CD4-positive, alpha-beta T cell (primary cell): ENCODE measurements at regions not wholly inside any gene's neighbourhood (a gene's known extent, or its start where the extent isn't known, plus 50 kb on each side); places are given as distances from the start of the nearest gene placed in this dataset.

Experiments
- ATAC-seq: fragments of 200-7000 bp; cut with Tn5 transposase; one replicate; pipeline ENCODE4 v1.10.0; 2022; ENCODE audit warnings: mild to moderate bottlenecking; ENCODE audit not compliant: poor library complexity
- CTCF ChIA-PET: fragments of 350-600 bp; sonication (Branson Sonifier 250); formaldehyde crosslinking; loops from one replicate; lab custom pipeline; 2021; ENCODE audit warnings: antibody characterized with exemption, inconsistent platforms; lab: Charles Lee
- POLR2A ChIA-PET: fragments of 350-600 bp; sonication (Branson Sonifier 250); formaldehyde crosslinking; loops from one replicate; lab custom pipeline; 2021; ENCODE audit warnings: antibody characterized with exemption, inconsistent platforms; lab: Charles Lee
- DNase-seq, 14 experiments: peaks; one replicate each; pipeline ENCODE4 v3.0.0-alpha.2; 2013 to 2020; ENCODE audit warnings: mixed read lengths in 2 of 14
- H3K27ac ChIP-seq, 2 donors: one replicate each; pipeline versions ENCODE4 v1.5.1 to v1.7.0; 2013; ENCODE audit warnings: low read length in 2 of 2, low read depth in 1 of 2, mild to moderate bottlenecking in 1 of 2
- H3K27me3 ChIP-seq, 2 experiments: 1 replicate in 1 of 2; 2 replicates in 1 of 2; pipeline versions ENCODE4 v1.6.1 to v1.7.0; 2013; ENCODE audit warnings: low read length in 2 of 2, control low read depth in 1 of 2, mild to moderate bottlenecking in 1 of 2, moderate library complexity in 1 of 2; ENCODE audit not compliant: insufficient read depth in 2 of 2, control insufficient read depth in 1 of 2
- H3K36me3 ChIP-seq: one replicate; pipeline ENCODE4 v1.6.1; 2013; ENCODE audit warnings: low read length, control low read depth; ENCODE audit not compliant: insufficient read depth
- H3K4me1 ChIP-seq: one replicate; pipeline ENCODE4 v1.6.1; 2013; ENCODE audit warnings: low read length, control low read depth; ENCODE audit not compliant: insufficient read depth
- H3K4me3 ChIP-seq: one replicate; pipeline ENCODE4 v1.5.1; 2013; ENCODE audit warnings: mild to moderate bottlenecking, low read length, moderate library complexity
- H3K9me3 ChIP-seq, 2 experiments: 1 replicate in 1 of 2; 2 replicates in 1 of 2; pipeline versions ENCODE4 v1.6.1 to v1.7.0; 2013; ENCODE audit warnings: low read length in 2 of 2, mild to moderate bottlenecking in 2 of 2, control low read depth in 1 of 2, moderate library complexity in 1 of 2; ENCODE audit not compliant: control insufficient read depth in 1 of 2, insufficient read depth in 1 of 2
- H3K27ac Mint-ChIP-seq: one replicate; pipeline ENCODE4 v1.8.0; 2020; ENCODE audit warnings: mixed read lengths
- H3K27me3 Mint-ChIP-seq: one replicate; pipeline ENCODE4 v1.8.0; 2021; ENCODE audit warnings: mixed read lengths
- H3K36me3 Mint-ChIP-seq: one replicate; pipeline ENCODE4 v1.8.0; 2021; ENCODE audit warnings: low read depth, mixed read lengths
- H3K4me1 Mint-ChIP-seq: one replicate; pipeline ENCODE4 v1.8.0; 2021; ENCODE audit warnings: low read depth, mixed read lengths
- H3K4me3 Mint-ChIP-seq: one replicate; pipeline ENCODE4 v1.8.0; 2020; ENCODE audit warnings: mild to moderate bottlenecking, mixed read lengths
- H3K9me3 Mint-ChIP-seq: one replicate; pipeline ENCODE4 v1.8.0; 2020; ENCODE audit warnings: mixed read lengths
- intact Hi-C, 2 experiments: fragments of 100-400 bp; cut with DNase I in 1 of 2; cut with micrococcal nuclease in 1 of 2; formaldehyde crosslinking; loops; one replicate each; pipeline versions ENCODE4 v1.15.1 to v1.9.0; 2023 to 2025; cut with DNase I, micrococcal nuclease
- TF ChIP-seq, protein P1 (sequence below): fragments of 200-600 bp; IDR thresholded peaks from one replicate; pipeline ENCODE4 v1.8.0; 2022; ENCODE audit warnings: antibody characterized with exemption, mild to moderate bottlenecking

DNA sequence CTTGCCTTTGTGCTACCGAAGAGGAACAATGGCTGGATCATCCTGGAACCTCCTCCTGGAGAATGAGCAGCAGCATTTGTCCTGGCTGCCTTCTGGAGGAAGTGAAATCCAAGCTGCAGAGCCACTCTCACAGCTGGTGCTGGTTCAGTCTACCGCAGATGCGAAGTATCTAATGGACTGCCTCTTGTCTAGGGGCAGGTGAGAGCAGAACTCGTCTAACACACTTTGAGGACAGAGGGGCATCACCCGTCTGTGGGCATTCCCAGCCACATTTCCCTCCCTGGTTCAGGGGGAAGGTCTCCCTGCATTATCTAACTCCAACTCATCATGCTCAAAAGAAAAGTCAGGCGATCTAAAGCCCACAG lies 338.2 kb upstream of the GATB start:
- Mint-ChIP-seq H3K27ac (peak overlapping the region; percentile 95), H3K27me3 (no peaks in the 10 kb centered on the region), H3K36me3 (peaks cover 10% of the 10 kb centered on the region), H3K4me3 (peak overlapping the region; percentile 4), H3K9me3 (no peaks in the 10 kb centered on the region), H3K4me1 (peaks cover 94% of the 10 kb centered on the region)
- ChIA-PET CTCF (no interaction called here), POLR2A (interaction anchor here (1.0 to 4.2 kb wide), 5 partner anchors 17 to 250 kb away, joined by 3 to 52 read pairs (median 11); no protein-coding TSS in a partner anchor)
- intact Hi-C loops, result loop anchor here in 1 of 2 experiments (5.0 kb wide), 1 partner anchor 337 kb away; the partner anchor contains the start of gene GATB
- Histone ChIP-seq H3K36me3 (no peaks in the 10 kb centered on the region), H3K4me1 (peaks cover 100% of the 10 kb centered on the region), H3K4me3 (no peak overlapping the region), H3K27me3 (no peaks in the 10 kb centered on the region), H3K27ac (peak overlapping the region; percentile 86 to 89), H3K9me3 (no peaks in the 10 kb centered on the region)
- DNase-seq (no peak), ATAC-seq (no peak)
- TF ChIP-seq, protein P1, sequence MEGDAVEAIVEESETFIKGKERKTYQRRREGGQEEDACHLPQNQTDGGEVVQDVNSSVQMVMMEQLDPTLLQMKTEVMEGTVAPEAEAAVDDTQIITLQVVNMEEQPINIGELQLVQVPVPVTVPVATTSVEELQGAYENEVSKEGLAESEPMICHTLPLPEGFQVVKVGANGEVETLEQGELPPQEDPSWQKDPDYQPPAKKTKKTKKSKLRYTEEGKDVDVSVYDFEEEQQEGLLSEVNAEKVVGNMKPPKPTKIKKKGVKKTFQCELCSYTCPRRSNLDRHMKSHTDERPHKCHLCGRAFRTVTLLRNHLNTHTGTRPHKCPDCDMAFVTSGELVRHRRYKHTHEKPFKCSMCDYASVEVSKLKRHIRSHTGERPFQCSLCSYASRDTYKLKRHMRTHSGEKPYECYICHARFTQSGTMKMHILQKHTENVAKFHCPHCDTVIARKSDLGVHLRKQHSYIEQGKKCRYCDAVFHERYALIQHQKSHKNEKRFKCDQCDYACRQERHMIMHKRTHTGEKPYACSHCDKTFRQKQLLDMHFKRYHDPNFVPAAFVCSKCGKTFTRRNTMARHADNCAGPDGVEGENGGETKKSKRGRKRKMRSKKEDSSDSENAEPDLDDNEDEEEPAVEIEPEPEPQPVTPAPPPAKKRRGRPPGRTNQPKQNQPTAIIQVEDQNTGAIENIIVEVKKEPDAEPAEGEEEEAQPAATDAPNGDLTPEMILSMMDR, result no peak

DNA sequence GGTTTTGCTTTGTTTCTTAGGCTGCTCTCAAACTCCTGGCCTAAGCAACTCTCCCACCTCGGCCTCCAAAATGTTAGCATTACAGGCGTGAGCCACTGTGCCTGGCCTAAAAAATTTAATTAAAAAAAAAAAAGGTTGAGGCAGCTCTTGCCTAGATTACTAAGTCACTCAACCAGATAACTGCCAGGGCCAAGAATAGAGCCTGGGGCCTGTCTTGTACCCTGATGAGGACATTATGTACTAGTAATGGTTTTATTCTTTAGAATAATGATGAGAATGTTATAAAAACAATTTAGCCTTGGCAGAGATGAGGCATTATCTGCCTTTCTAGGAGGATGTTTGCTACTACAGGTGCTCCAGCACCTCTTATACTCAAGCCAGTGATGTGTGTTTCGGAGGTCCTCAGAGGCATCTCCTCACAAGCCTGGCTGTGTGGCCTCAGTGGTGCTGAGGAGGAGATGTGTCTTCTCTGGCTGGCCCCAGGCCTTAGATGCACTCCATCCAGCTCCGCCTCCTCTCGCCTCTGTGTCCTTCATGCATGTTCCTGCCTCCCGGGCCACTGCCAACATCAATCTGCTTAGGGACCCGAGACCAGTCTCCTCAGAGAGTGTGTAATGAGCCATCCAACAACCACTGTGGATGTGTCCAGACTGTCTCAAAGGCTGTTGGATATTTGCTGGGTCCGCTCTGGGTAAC lies 337.7 kb upstream of the GATB start:
- no peaks in the 10 kb centered on the region for H3K27me3 Mint-ChIP-seq
- Histone ChIP-seq H3K4me3 (no peak overlapping the region), H3K36me3 (no peaks in the 10 kb centered on the region), H3K4me1 (peaks cover 99% of the 10 kb centered on the region), H3K27me3 (no peaks in the 10 kb centered on the region), H3K9me3 (no peaks in the 10 kb centered on the region), H3K27ac (peak overlapping the region; percentile 86 to 89)
- intact Hi-C loops, result loop anchor here in 1 of 2 experiments (5.0 kb wide), 1 partner anchor 336 kb away; the partner anchor contains the start of gene GATB
- ChIA-PET CTCF (no interaction called here), POLR2A (interaction anchor here (1.2 to 3.0 kb wide), 4 partner anchors 10 to 157 kb away, joined by 4 to 33 read pairs (median 4); no protein-coding TSS in a partner anchor)
- H3K4me1 Mint-ChIP-seq, result peaks cover 94% of the 10 kb centered on the region
- ATAC-seq, result no peak
- H3K36me3 Mint-ChIP-seq, result peaks cover 10% of the 10 kb centered on the region
- no peaks in the 10 kb centered on the region for H3K9me3 Mint-ChIP-seq
- DNase-seq, result no peak
- peak overlapping the region; percentile 95 for H3K27ac Mint-ChIP-seq
- no peak overlapping the region for H3K4me3 Mint-ChIP-seq
- TF ChIP-seq, protein P1, result no peak

DNA sequence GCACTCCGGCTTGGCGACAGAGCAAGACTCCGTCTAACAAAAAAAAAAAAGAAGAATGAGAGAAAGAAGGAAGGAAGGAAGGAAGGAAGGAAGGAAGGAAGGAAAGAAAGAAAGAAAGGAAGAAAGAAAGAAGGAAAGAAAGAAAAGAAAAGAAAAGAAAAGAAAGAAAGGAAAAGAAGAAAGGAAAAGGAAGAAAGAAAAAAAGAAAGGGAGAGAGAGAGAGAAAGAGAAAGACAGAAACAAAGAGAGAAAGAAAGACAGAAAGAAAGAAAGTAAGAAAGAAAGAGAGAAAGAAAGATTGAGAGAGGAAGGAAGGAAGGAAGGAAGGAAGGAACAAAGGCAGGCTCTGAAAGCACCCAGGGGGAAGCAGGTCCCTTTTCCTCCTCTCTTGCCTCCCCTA lies 336.6 kb upstream of the GATB start:
- H3K36me3 ChIP-seq, result no peaks in the 10 kb centered on the region
- no peaks in the 10 kb centered on the region for H3K27me3 ChIP-seq
- Mint-ChIP-seq H3K4me3 (no peak overlapping the region), H3K36me3 (peaks cover 5% of the 10 kb centered on the region), H3K4me1 (peaks cover 91% of the 10 kb centered on the region), H3K27ac (peak overlapping the region; percentile 95), H3K9me3 (no peaks in the 10 kb centered on the region), H3K27me3 (no peaks in the 10 kb centered on the region)
- peaks cover 93% of the 10 kb centered on the region for H3K4me1 ChIP-seq
- DNase-seq, result no peak
- TF ChIP-seq, protein P1, result no peak
- CTCF ChIA-PET, result interaction anchor here (0.7 kb wide), 1 partner anchor 187 kb away, joined by 3 read pairs; no protein-coding TSS in a partner anchor
- H3K4me3 ChIP-seq, result no peak overlapping the region
- H3K9me3 ChIP-seq, result no peaks in the 10 kb centered on the region
- intact Hi-C loops, result loop anchor here in 1 of 2 experiments (5.0 kb wide), 1 partner anchor 335 kb away; the partner anchor contains the start of gene GATB
- no peak for ATAC-seq
- H3K27ac ChIP-seq, result peak overlapping the region in 1 of 2 donors; percentile 89
- POLR2A ChIA-PET, result interaction anchor here (1.1 to 1.7 kb wide), 5 partner anchors 11 to 125 kb away, joined by 3 to 4 read pairs (median 4); no protein-coding TSS in a partner anchor
